ENCODE measurements at regions not wholly inside any gene's neighbourhood (a gene's known extent, or its start where the extent isn't known, plus 50 kb on each side); places are given as distances from the start of the nearest gene placed in this dataset.
A peak's percentile ranks its signal among the peaks of the same experiment; 100 is the strongest.
"Not testable (repeated sequence)": the region's sequence is repeated elsewhere in the genome, so short reads cannot be mapped to it uniquely, and the experiment has no call there.

GRCh38 chr2:105536175-105536574 is 137.3 kb upstream of the FHL2 start:
- no peak for DNase-seq (ENCODE audit: low read depth)

- DNase-seq (ENCODE audit: low read depth): not testable (repeated sequence)
Measured at GRCh38 chr2:105529258-105529657, 130.4 kb upstream of the FHL2 start.

GRCh38 chr2:105526000-105526925 is 127.4 kb upstream of the FHL2 start:
- DNase-seq (ENCODE audit: low read depth): no peak

- no peak for DNase-seq (ENCODE audit: low read depth)
Measured at GRCh38 chr2:105525201-105525600, 126.3 kb upstream of the FHL2 start.

- DNase-seq (ENCODE audit: low read depth): no peak
Measured at GRCh38 chr2:105522645-105523044, 123.8 kb upstream of the FHL2 start.

- DNase-seq (ENCODE audit: low read depth): no peak
Measured at GRCh38 chr2:105521616-105522015, 122.8 kb upstream of the FHL2 start.

GRCh38 chr2:105521176-105521575 is 122.3 kb upstream of the FHL2 start:
- DNase-seq (ENCODE audit: low read depth): peak; percentile 17

- no peak for DNase-seq (ENCODE audit: low read depth)
Measured at GRCh38 chr2:105519516-105519915, 120.7 kb upstream of the FHL2 start.

GRCh38 chr2:105518897-105519296 is 120.0 kb upstream of the FHL2 start:
- DNase-seq (ENCODE audit: low read depth): peak; percentile 32

- DNase-seq (ENCODE audit: low read depth): no peak
Measured at GRCh38 chr2:105517814-105518705, 119.2 kb upstream of the FHL2 start.

GRCh38 chr2:105515581-105516415 is 116.9 kb upstream of the FHL2 start:
- no peak for DNase-seq (ENCODE audit: low read depth)

- no peak for DNase-seq (ENCODE audit: low read depth)
Measured at GRCh38 chr2:105514576-105514975, 115.7 kb upstream of the FHL2 start.

- DNase-seq (ENCODE audit: low read depth): peak; percentile 85
Measured at GRCh38 chr2:105510761-105511528, 112.1 kb upstream of the FHL2 start.

GRCh38 chr2:105509269-105510086 is 110.6 kb upstream of the FHL2 start:
- DNase-seq (ENCODE audit: low read depth): no peak

- not testable (repeated sequence) for DNase-seq (ENCODE audit: low read depth)
Measured at GRCh38 chr2:105506860-105507259, 108.0 kb upstream of the FHL2 start.

GRCh38 chr2:105504459-105504858 is 105.6 kb upstream of the FHL2 start:
- no peak for DNase-seq (ENCODE audit: low read depth)

GRCh38 chr2:105502625-105503334 is 103.9 kb upstream of the FHL2 start:
- DNase-seq (ENCODE audit: low read depth): no peak

GRCh38 chr2:105498281-105498846 is 99.5 kb upstream of the FHL2 start:
- DNase-seq (ENCODE audit: low read depth): no peak

- DNase-seq (ENCODE audit: low read depth): no peak
Measured at GRCh38 chr2:105497094-105497493, 98.2 kb upstream of the FHL2 start.
